ENCODE measurements at regions not wholly inside any gene's neighbourhood (a gene's known extent, or its start where the extent isn't known, plus 50 kb on each side); places are given as distances from the start of the nearest gene placed in this dataset.

- no peak for DNase-seq
- intact Hi-C loops (cut with micrococcal nuclease) = no loop called here
- Mint-ChIP-seq H3K4me1 (ENCODE audit: low read depth) (no peaks in the 10 kb centered on the region), H3K27me3 (peaks cover 1% of the 10 kb centered on the region), H3K9me3 (no peaks in the 10 kb centered on the region), H3K36me3 (no peaks in the 10 kb centered on the region), H3K4me3 (no peak overlapping the region), H3K27ac (no peak overlapping the region)
- POLR2A ChIA-PET = no interaction called here
- CTCF ChIA-PET = no interaction called here
Observed at GRCh38 chr1:63199706-63200335, 122.5 kb upstream of the FOXD3 start.

- ChIA-PET POLR2A (no interaction called here), CTCF (interaction anchor here (0.9 kb wide), 1 partner anchor 10 kb away, joined by 3 read pairs; no protein-coding TSS in a partner anchor)
- intact Hi-C loops (cut with micrococcal nuclease) = no loop called here
- no peak overlapping the region for H3K27ac Mint-ChIP-seq
- no peaks in the 10 kb centered on the region for H3K36me3 Mint-ChIP-seq
- no peaks in the 10 kb centered on the region for H3K4me1 Mint-ChIP-seq (ENCODE audit: low read depth)
- peaks cover 1% of the 10 kb centered on the region for H3K27me3 Mint-ChIP-seq
- no peak for DNase-seq
- H3K9me3 Mint-ChIP-seq = no peaks in the 10 kb centered on the region
- no peak overlapping the region for H3K4me3 Mint-ChIP-seq
Observed at GRCh38 chr1:63200676-63201075, 121.7 kb upstream of the FOXD3 start.

- ChIA-PET POLR2A (no interaction called here), CTCF (no interaction called here)
- DNase-seq = no peak
- Mint-ChIP-seq H3K27me3 (no peaks in the 10 kb centered on the region), H3K4me1 (ENCODE audit: low read depth) (no peaks in the 10 kb centered on the region), H3K27ac (no peak overlapping the region), H3K9me3 (no peaks in the 10 kb centered on the region), H3K36me3 (no peaks in the 10 kb centered on the region), H3K4me3 (no peak overlapping the region)
- intact Hi-C loops (cut with micrococcal nuclease) = no loop called here
Observed at GRCh38 chr1:63203641-63204040, 118.7 kb upstream of the FOXD3 start.

- no peaks in the 10 kb centered on the region for H3K4me1 Mint-ChIP-seq (ENCODE audit: low read depth)
- ChIA-PET CTCF (interaction anchor here (0.6 kb wide), 1 partner anchor 285 kb away, joined by 3 read pairs; no protein-coding TSS in a partner anchor), POLR2A (no interaction called here)
- H3K9me3 Mint-ChIP-seq = no peaks in the 10 kb centered on the region
- intact Hi-C loops (cut with micrococcal nuclease) = no loop called here
- H3K36me3 Mint-ChIP-seq = no peaks in the 10 kb centered on the region
- no peak overlapping the region for H3K27ac Mint-ChIP-seq
- no peaks in the 10 kb centered on the region for H3K27me3 Mint-ChIP-seq
- no peak for DNase-seq
- no peak overlapping the region for H3K4me3 Mint-ChIP-seq
Observed at GRCh38 chr1:63205776-63206175, 116.6 kb upstream of the FOXD3 start.

- Mint-ChIP-seq H3K27me3 (no peaks in the 10 kb centered on the region), H3K9me3 (peaks cover 4% of the 10 kb centered on the region), H3K36me3 (no peaks in the 10 kb centered on the region), H3K4me1 (ENCODE audit: low read depth) (no peaks in the 10 kb centered on the region), H3K4me3 (no peak overlapping the region), H3K27ac (no peak overlapping the region)
- ChIA-PET CTCF (no interaction called here), POLR2A (no interaction called here)
- intact Hi-C loops (cut with micrococcal nuclease) = no loop called here
- no peak for DNase-seq
Observed at GRCh38 chr1:63214553-63214952, 107.8 kb upstream of the FOXD3 start.

- ChIA-PET POLR2A (no interaction called here), CTCF (no interaction called here)
- Mint-ChIP-seq H3K4me3 (no peak overlapping the region), H3K4me1 (ENCODE audit: low read depth) (no peaks in the 10 kb centered on the region), H3K27me3 (peaks cover 2% of the 10 kb centered on the region), H3K9me3 (no peaks in the 10 kb centered on the region), H3K36me3 (no peaks in the 10 kb centered on the region), H3K27ac (no peak overlapping the region)
- DNase-seq = no peak
- intact Hi-C loops (cut with micrococcal nuclease) = no loop called here
Observed at GRCh38 chr1:63223426-63223825, 98.9 kb upstream of the FOXD3 start.

GRCh38 chr1:63230722-63231121 lies 91.6 kb upstream of the FOXD3 start:
- Mint-ChIP-seq H3K9me3 (no peaks in the 10 kb centered on the region), H3K27ac (no peak overlapping the region), H3K4me1 (ENCODE audit: low read depth) (no peaks in the 10 kb centered on the region), H3K4me3 (no peak overlapping the region), H3K36me3 (no peaks in the 10 kb centered on the region), H3K27me3 (no peaks in the 10 kb centered on the region)
- POLR2A ChIA-PET = no interaction called here
- CTCF ChIA-PET = no interaction called here
- DNase-seq = no peak
- intact Hi-C loops (cut with micrococcal nuclease) = no loop called here

GRCh38 chr1:63238721-63239120 lies 83.6 kb upstream of the FOXD3 start:
- Mint-ChIP-seq H3K27me3 (peaks cover 4% of the 10 kb centered on the region), H3K4me1 (ENCODE audit: low read depth) (no peaks in the 10 kb centered on the region), H3K9me3 (no peaks in the 10 kb centered on the region), H3K4me3 (no peak overlapping the region), H3K36me3 (no peaks in the 10 kb centered on the region), H3K27ac (no peak overlapping the region)
- intact Hi-C loops (cut with micrococcal nuclease) = no loop called here
- ChIA-PET CTCF (no interaction called here), POLR2A (no interaction called here)
- DNase-seq = no peak

- no peak overlapping the region for H3K27ac Mint-ChIP-seq
- DNase-seq = no peak
- ChIA-PET POLR2A (no interaction called here), CTCF (no interaction called here)
- H3K4me1 Mint-ChIP-seq (ENCODE audit: low read depth) = no peaks in the 10 kb centered on the region
- H3K4me3 Mint-ChIP-seq = no peak overlapping the region
- H3K9me3 Mint-ChIP-seq = no peaks in the 10 kb centered on the region
- H3K36me3 Mint-ChIP-seq = no peaks in the 10 kb centered on the region
- intact Hi-C loops (cut with micrococcal nuclease) = no loop called here
- H3K27me3 Mint-ChIP-seq = no peaks in the 10 kb centered on the region
Observed at GRCh38 chr1:63245186-63245585, 77.2 kb upstream of the FOXD3 start.

GRCh38 chr1:63248216-63248615 lies 74.2 kb upstream of the FOXD3 start:
- Mint-ChIP-seq H3K4me3 (no peak overlapping the region), H3K27ac (no peak overlapping the region), H3K36me3 (no peaks in the 10 kb centered on the region), H3K4me1 (ENCODE audit: low read depth) (no peaks in the 10 kb centered on the region), H3K27me3 (no peaks in the 10 kb centered on the region), H3K9me3 (no peaks in the 10 kb centered on the region)
- DNase-seq = no peak
- ChIA-PET POLR2A (no interaction called here), CTCF (no interaction called here)
- intact Hi-C loops (cut with micrococcal nuclease) = no loop called here

- intact Hi-C loops (cut with micrococcal nuclease) = no loop called here
- ChIA-PET CTCF (no interaction called here), POLR2A (no interaction called here)
Observed at GRCh38 chr1:63255153-63255552, 67.2 kb upstream of the FOXD3 start.

GRCh38 chr1:63261736-63262458 lies 60.5 kb upstream of the FOXD3 start:
- no peak for DNase-seq
- intact Hi-C loops (cut with micrococcal nuclease) = no loop called here
- CTCF ChIA-PET = no interaction called here
- no peaks in the 10 kb centered on the region for H3K36me3 Mint-ChIP-seq
- no peaks in the 10 kb centered on the region for H3K9me3 Mint-ChIP-seq
- H3K27ac Mint-ChIP-seq = no peak overlapping the region
- no peaks in the 10 kb centered on the region for H3K4me1 Mint-ChIP-seq (ENCODE audit: low read depth)
- POLR2A ChIA-PET = no interaction called here
- H3K4me3 Mint-ChIP-seq = no peak overlapping the region
- peaks cover 16% of the 10 kb centered on the region for H3K27me3 Mint-ChIP-seq

More at GRCh38 chr1:63255153-63255552, 67.2 kb upstream of the FOXD3 start:
- H3K4me1 Mint-ChIP-seq (ENCODE audit: low read depth) = no peaks in the 10 kb centered on the region
- no peak overlapping the region for H3K4me3 Mint-ChIP-seq
- no peaks in the 10 kb centered on the region for H3K9me3 Mint-ChIP-seq
- peaks cover 6% of the 10 kb centered on the region for H3K27me3 Mint-ChIP-seq
- DNase-seq = no peak
- H3K36me3 Mint-ChIP-seq = no peaks in the 10 kb centered on the region
- H3K27ac Mint-ChIP-seq = no peak overlapping the region

GRCh38 chr1:63262459-63262770 lies 60.0 kb upstream of the FOXD3 start:
- H3K4me1 Mint-ChIP-seq (ENCODE audit: low read depth) = no peaks in the 10 kb centered on the region
- H3K27me3 Mint-ChIP-seq = peaks cover 15% of the 10 kb centered on the region
- intact Hi-C loops (cut with micrococcal nuclease) = no loop called here
- H3K9me3 Mint-ChIP-seq = no peaks in the 10 kb centered on the region
- H3K4me3 Mint-ChIP-seq = no peak overlapping the region
- no peaks in the 10 kb centered on the region for H3K36me3 Mint-ChIP-seq
- no peak overlapping the region for H3K27ac Mint-ChIP-seq
- POLR2A ChIA-PET = no interaction called here
- CTCF ChIA-PET = no interaction called here
- DNase-seq = no peak

Data from activated CD4-positive, alpha-beta memory T cell treated with anti-CD3 and anti-CD28 coated beads for 36 hours (primary cell).